ENCODE measurements at regions not wholly inside any gene's neighbourhood (a gene's known extent, or its start where the extent isn't known, plus 50 kb on each side); places are given as distances from the start of the nearest gene placed in this dataset.

- no peak for DNase-seq (ENCODE audit: low spot score)
Observed at GRCh38 chr15:99440551-99441443, 125.0 kb upstream of the MEF2A start.

- no peak for DNase-seq (ENCODE audit: low spot score)
Observed at GRCh38 chr15:99441444-99441800, 124.4 kb upstream of the MEF2A start.

DNA sequence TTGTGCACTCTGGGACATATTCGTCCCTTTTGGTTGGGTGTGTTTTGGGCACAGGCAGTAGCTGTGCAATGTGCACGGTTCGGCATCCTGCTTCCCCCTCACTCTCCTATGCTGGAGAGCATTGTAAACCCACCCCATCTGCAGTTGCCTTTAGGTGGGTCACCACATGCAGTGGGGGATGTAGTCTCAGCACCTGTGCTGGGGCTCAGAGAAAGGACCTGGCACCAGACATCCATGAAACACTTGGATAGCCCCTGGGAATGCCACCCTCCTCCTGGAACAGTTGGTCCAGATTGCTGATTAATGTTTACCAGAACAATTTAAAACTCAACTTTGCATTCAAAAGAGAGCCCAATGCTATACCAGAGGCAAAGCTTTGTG is 123.9 kb upstream of the MEF2A start:
- DNase-seq (ENCODE audit: low spot score), result no peak

- DNase-seq (ENCODE audit: low spot score), result no peak
Observed at GRCh38 chr15:99442252-99442897, 123.4 kb upstream of the MEF2A start.

DNA sequence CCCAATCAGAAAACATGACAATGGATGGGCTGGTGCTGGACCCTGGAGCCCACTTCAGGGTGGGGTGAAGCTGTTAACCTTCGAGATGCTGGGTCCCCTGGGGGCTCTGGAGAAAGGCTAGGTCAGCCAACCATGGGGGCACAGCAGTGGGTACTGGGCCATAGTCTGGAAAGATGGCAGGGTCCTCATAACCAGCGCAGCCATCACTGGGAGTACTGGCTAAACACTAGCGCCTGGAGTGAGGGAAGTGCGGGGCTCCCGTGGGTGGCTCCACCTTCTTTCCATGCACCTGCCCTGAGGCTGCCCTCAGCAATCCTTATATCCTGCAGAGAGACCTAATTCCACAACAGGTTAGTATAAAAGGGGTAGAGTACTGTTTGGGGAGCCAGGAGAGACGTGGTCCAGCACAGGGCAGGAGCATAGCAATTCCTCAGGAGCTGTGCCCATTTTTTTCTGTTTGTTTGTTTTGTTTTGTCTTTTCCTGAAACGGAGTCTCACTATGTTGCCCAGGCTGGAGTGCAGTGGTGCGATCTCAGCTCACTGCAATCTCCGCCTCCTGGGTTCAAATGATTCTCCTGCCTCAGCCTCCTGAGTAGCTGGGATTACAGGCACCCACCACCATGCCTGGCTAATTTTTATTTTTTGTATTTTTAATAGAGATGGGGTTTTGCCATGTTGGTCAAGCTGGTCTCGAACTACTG is 122.6 kb upstream of the MEF2A start:
- DNase-seq (ENCODE audit: low spot score), result no peak

DNA sequence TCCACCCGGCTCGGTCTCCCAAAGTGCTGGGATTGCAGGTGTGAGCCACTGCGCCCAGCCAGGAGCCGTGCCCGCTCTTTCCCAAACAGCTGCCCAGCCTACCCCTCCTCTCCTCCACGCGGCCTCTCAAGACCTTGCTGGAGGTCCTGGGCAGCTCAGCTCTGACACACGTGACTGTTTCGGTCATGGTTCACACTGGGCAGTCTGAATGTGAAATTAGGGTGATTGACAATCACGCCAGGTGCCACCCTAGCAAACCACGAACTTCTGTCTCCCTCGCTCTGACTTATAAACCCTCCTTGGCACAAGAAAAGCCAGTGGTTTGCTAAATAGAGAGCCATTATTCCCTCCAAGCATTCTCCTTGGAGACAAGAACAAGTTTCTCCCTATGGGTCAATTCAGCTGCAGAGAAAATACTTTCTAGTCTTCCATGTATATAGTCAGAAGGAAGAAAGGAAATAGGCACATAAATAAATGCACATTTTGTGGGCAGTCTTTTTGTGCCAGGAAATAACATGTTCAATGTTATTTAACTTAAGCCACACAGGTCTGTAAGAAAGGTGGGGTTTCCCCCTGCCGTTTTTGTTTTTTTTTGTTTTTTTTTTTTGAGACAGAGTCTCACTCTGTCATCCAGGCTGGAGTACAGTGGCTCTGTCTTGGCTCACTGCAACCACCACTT is 121.9 kb upstream of the MEF2A start:
- DNase-seq (ENCODE audit: low spot score), result no peak

- DNase-seq (ENCODE audit: low spot score), result no peak
Observed at GRCh38 chr15:99445272-99445850, 120.4 kb upstream of the MEF2A start.

- no peak for DNase-seq (ENCODE audit: low spot score)
Observed at GRCh38 chr15:99446565-99447496, 119.0 kb upstream of the MEF2A start.

DNA sequence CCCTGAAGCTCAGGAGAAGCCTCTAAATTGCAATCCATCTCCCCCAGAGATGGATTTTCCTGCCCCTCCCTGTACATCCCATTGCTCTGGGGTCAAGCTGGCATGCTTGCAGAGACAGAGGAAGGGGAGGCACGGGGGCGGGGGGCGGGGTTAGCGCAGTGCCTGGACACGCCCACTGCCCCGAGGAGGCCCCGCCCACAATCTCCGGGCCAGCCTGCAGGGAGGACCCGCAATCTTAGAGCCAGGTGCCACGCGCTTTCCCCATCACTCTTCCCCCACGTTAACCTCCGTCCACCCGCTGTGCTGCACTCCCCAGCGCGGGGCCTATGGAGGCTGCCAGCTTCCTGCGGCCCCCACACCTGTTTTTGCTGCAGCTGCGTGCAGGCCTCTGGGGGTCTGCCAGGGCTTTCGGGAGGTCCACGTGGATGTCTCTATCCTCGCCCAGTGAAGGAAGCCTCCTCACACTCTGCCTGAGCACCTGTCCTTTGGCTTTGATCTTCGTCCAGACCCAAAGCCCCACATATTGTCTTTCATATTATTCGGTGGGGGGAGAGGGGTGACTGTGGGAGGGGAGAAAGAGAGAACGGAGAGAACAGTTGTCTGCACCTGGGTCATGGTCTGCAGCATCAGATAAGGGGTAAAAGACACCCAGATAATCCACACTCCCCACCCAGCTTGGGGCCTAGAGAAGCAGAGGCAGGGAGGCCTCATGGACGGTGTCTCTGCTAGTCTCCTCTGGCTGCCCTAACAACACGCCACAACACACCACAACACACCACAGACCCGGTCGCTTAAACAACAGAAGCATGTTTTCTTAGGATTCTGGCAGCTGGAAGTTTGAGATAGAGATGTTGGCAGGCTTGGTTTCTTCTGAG is 118.0 kb upstream of the MEF2A start:
- no peak for DNase-seq (ENCODE audit: low spot score)

GRCh38 chr15:99449514-99449913 is 116.3 kb upstream of the MEF2A start:
- no peak for DNase-seq (ENCODE audit: low spot score)

DNA sequence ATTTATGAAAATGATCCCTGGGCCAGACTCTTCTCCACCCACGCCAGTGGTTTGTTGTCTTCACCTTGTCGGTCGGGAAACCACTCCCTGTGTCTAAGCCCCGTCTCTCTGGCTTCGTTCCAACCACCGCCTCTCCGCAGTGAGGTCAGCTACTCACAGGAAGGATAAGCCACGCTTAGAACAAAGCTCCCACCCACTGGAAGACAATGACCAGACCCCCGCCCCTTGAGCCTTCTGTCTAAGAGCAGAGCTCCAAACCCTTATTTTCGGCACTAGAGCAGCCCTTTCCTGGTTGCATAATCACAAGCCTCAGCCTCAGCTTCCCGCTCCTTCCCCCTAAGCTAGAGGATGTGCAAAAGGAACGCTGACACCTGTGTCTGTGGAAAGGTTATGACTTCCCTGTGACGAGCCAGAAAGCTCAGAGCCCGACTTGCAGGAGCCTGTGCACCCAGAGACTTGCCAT is 114.9 kb upstream of the MEF2A start:
- peak; percentile 67 for DNase-seq (ENCODE audit: low spot score)

DNA sequence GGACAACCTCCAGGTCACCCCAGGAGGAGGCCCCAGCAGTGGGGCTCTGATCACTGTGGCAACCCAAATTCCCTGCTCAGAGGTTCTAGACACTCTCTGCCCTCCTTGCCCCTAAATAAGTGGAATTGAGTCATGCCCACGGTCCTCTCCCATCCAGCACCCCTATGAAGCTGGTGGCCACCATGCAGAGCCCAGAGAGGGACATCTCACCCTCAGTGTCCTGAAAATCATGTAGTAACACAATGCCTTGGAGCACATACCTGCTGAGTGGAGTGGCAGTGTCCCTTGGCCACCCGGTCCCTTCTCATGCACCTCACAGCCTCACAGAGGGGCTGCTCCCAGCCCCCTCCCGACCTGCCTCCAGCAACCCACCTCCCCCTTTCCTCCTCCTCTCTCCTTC is 114.3 kb upstream of the MEF2A start:
- no peak for DNase-seq (ENCODE audit: low spot score)

DNA sequence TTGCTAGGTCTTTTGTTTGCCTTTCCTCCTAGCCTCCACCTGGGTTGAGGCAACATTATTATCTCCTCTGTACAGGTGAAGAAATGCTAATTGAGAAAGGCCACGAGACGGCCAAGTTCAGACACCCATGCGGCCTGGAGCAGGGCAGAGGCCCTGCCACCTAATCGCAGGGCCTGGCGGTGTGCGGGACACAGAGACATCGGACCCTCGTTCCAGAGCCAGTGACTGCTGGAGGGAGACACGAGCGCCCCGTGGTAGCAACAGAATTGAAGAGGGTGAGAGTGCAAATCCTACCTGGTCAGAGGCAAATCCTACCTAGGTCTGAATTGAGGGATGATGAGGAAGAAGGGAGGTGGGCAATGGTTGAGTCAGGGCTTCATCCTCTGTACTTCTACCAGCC is 113.8 kb upstream of the MEF2A start:
- no peak for DNase-seq (ENCODE audit: low spot score)

DNA sequence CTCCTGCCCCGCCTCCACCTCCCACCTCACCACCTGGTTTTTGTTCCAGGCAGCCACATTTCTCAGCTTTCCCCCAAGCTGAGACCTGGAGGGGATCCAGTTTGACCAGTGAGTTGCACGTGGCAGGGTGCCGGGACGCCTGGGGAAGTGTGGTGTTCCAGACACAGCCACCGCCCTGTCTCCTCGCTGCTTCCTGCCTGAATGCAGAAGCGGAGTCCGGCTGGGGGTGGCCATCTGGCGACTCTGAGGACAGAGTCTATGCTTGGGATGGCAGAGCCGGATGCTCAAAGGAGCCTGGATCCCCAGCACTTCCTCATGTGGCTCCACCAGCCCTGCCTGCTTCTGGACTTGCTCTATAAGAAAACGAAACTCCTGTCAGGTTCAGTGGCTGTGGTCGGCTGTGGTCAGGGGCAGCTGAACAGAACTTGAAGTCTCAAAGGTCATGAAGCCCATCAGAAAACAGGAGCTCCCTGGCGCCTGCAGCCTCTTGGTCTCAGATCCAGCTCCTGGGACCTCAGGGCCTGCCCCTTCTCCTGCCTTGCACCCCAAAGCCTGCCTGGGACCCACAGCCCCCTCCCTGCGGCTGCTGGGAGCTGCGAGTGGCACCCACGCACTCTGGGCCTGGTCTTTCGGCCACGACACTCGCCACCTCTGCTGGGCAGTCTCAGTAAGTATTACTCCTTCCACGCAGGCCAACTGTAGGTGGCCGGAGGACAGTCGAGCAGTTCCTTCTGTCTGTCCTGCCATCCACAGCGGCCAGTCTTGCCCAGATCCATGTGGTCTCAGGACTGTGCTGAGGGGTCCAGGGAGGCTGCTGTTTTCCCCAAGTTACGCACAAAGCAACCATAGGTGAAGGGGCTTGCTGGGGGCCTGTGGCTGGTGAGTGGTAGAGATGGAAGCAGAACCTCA is 112.8 kb upstream of the MEF2A start:
- no peak for DNase-seq (ENCODE audit: low spot score)

DNA sequence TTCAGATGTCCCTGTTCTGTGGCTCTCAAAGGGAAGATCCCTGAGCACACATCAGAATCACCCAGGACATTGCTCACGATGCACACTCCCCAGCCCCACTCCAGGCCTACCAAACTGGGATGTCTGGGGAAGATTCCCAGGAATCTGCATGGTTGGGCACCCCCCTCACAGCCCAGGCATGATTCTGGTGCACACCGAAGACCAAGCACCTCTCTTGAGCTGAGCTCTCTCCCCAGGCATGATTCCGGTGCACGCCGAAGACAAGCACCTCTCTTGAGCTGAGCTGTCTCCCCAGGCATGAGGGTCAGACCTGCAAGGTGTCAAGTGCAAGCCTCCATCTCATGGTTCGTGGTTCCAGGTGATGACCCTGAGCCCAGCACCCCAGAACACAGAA is 112.2 kb upstream of the MEF2A start:
- no peak for DNase-seq (ENCODE audit: low spot score)

GRCh38 chr15:99454107-99454809 is 111.5 kb upstream of the MEF2A start:
- DNase-seq (ENCODE audit: low spot score), result no peak

DNA sequence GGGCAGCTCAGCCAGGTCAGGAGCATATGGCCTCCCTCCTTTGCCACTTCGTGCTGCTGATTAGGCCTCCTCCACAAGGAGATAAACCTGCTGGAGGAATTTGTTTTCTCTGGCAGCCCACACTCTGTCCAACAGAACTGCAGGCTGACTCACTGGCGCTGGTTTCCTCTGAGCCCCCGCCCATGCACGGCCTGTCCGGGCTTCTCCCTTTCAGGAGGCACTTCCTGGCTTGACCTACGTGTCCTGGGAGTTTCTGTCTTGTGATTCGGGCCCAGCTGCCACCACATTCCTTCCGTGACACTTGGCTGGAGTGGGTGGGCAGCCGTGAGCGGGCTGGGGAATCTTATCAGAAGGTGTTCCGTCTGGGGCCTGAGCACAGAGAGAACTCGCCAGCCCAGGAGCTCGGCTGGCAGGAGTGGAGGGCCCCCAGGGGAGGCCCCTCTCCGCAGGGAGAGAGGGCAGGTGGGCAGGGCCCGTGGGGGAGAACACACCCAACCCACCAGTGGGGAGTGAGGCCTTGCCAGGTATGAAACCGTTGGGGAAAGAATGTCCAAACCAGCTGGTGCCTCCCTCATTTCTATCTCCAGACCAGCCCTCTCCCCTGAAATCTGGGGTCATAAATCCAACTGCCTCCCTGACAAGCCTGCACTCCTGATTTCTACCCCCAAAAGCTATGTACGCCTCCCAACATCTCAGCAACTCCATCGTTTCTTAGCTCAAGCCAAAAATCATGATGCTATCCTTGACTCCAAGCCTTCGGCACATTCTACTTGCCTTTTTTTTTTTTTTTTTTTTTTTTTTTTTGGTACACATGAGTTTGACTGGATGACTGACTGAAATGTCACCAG is 110.6 kb upstream of the MEF2A start:
- DNase-seq (ENCODE audit: low spot score), result no peak

Data from CD4-positive, alpha-beta T cell treated with Interleukin-15 for 4 hours (primary cell).